ENCODE measurements at regions not wholly inside any gene's neighbourhood (a gene's known extent, or its start where the extent isn't known, plus 50 kb on each side); places are given as distances from the start of the nearest gene placed in this dataset.
"Not testable (repeated sequence)": the region's sequence is repeated elsewhere in the genome, so short reads cannot be mapped to it uniquely, and the experiment has no call there.

GRCh38 chr4:122997463-122998101 is 75.2 kb upstream of the NUDT6 start:
- H3K4me1 ChIP-seq (ENCODE audit: control insufficient read depth, insufficient read depth, low read length), result no peaks in the 10 kb centered on the region
- no peaks in the 10 kb centered on the region for H3K36me3 ChIP-seq (ENCODE audit: control insufficient read depth, insufficient read depth, low read length)
- no peaks in the 10 kb centered on the region for H3K27me3 ChIP-seq (ENCODE audit: control insufficient read depth, insufficient read depth, low read length)
- no peaks in the 10 kb centered on the region for H3K9me3 ChIP-seq (replicated peaks; ENCODE audit: control insufficient read depth, low read depth, low read length)
- DNase-seq, result no peak
- no CpG with 5 or more reads among the region's 2 CpGs for WGBS (ENCODE audit: insufficient coverage)
- no peak overlapping the region for H3K4me3 ChIP-seq (ENCODE audit: low read length)
- H3K27ac ChIP-seq (ENCODE audit: low read length), result no peak overlapping the region

GRCh38 chr4:123004079-123004478 is 81.7 kb upstream of the NUDT6 start:
- not testable (repeated sequence) for H3K27me3 ChIP-seq (ENCODE audit: control insufficient read depth, insufficient read depth, low read length)
- whole genome bisulfite sequencing (ENCODE audit: insufficient coverage), result 87% methylated on average over 11 of the region's 17 CpGs

GRCh38 chr4:123005126-123005525 is 82.7 kb upstream of the NUDT6 start:
- WGBS (ENCODE audit: insufficient coverage), result no CpG with 5 or more reads among the region's 3 CpGs
- not testable (repeated sequence) for DNase-seq; H3K4me3 ChIP-seq (ENCODE audit: low read length); H3K27me3 ChIP-seq (ENCODE audit: control insufficient read depth, insufficient read depth, low read length); H3K36me3 ChIP-seq (ENCODE audit: control insufficient read depth, insufficient read depth, low read length); H3K27ac ChIP-seq (ENCODE audit: low read length); H3K9me3 ChIP-seq (replicated peaks; ENCODE audit: control insufficient read depth, low read depth, low read length); H3K4me1 ChIP-seq (ENCODE audit: control insufficient read depth, insufficient read depth, low read length)

More at GRCh38 chr4:123004079-123004478, 81.7 kb upstream of the NUDT6 start:
- H3K27ac ChIP-seq (ENCODE audit: low read length); H3K4me3 ChIP-seq (ENCODE audit: low read length); H3K4me1 ChIP-seq (ENCODE audit: control insufficient read depth, insufficient read depth, low read length); DNase-seq; H3K36me3 ChIP-seq (ENCODE audit: control insufficient read depth, insufficient read depth, low read length); H3K9me3 ChIP-seq (replicated peaks; ENCODE audit: control insufficient read depth, low read depth, low read length): not testable (repeated sequence)

GRCh38 chr4:123007679-123008078 is 85.3 kb upstream of the NUDT6 start:
- Histone ChIP-seq H3K4me1 (ENCODE audit: control insufficient read depth, insufficient read depth, low read length) (no peaks in the 10 kb centered on the region), H3K27me3 (ENCODE audit: control insufficient read depth, insufficient read depth, low read length) (no peaks in the 10 kb centered on the region), H3K4me3 (ENCODE audit: low read length) (no peak overlapping the region), H3K9me3 (replicated peaks; ENCODE audit: control insufficient read depth, low read depth, low read length) (peaks cover 2% of the 10 kb centered on the region), H3K36me3 (ENCODE audit: control insufficient read depth, insufficient read depth, low read length) (no peaks in the 10 kb centered on the region), H3K27ac (ENCODE audit: low read length) (no peak overlapping the region)
- no peak for DNase-seq

- 88% methylated on average over 11 of the region's 12 CpGs for WGBS (ENCODE audit: insufficient coverage)
- H3K4me1 ChIP-seq (ENCODE audit: control insufficient read depth, insufficient read depth, low read length); H3K27ac ChIP-seq (ENCODE audit: low read length); H3K36me3 ChIP-seq (ENCODE audit: control insufficient read depth, insufficient read depth, low read length); H3K9me3 ChIP-seq (replicated peaks; ENCODE audit: control insufficient read depth, low read depth, low read length); H3K4me3 ChIP-seq (ENCODE audit: low read length); DNase-seq; H3K27me3 ChIP-seq (ENCODE audit: control insufficient read depth, insufficient read depth, low read length): not testable (repeated sequence)
Observed at GRCh38 chr4:123012416-123012815, 90.0 kb upstream of the NUDT6 start.

GRCh38 chr4:123014038-123014437 is 91.6 kb upstream of the NUDT6 start:
- H3K9me3 ChIP-seq (replicated peaks; ENCODE audit: control insufficient read depth, low read depth, low read length), result no peaks in the 10 kb centered on the region
- no peaks in the 10 kb centered on the region for H3K36me3 ChIP-seq (ENCODE audit: control insufficient read depth, insufficient read depth, low read length)
- no peak for DNase-seq
- no peaks in the 10 kb centered on the region for H3K4me1 ChIP-seq (ENCODE audit: control insufficient read depth, insufficient read depth, low read length)
- no peak overlapping the region for H3K27ac ChIP-seq (ENCODE audit: low read length)
- H3K27me3 ChIP-seq (ENCODE audit: control insufficient read depth, insufficient read depth, low read length), result no peaks in the 10 kb centered on the region
- no CpG with 5 or more reads among the region's 1 CpG for WGBS (ENCODE audit: insufficient coverage)
- H3K4me3 ChIP-seq (ENCODE audit: low read length), result no peak overlapping the region

GRCh38 chr4:123017078-123017477 is 94.7 kb upstream of the NUDT6 start:
- no peaks in the 10 kb centered on the region for H3K27me3 ChIP-seq (ENCODE audit: control insufficient read depth, insufficient read depth, low read length)
- H3K36me3 ChIP-seq (ENCODE audit: control insufficient read depth, insufficient read depth, low read length), result no peaks in the 10 kb centered on the region
- H3K4me1 ChIP-seq (ENCODE audit: control insufficient read depth, insufficient read depth, low read length), result no peaks in the 10 kb centered on the region
- H3K4me3 ChIP-seq (ENCODE audit: low read length), result no peak overlapping the region
- peak overlapping the region; percentile 53 for H3K27ac ChIP-seq (ENCODE audit: low read length)
- WGBS (ENCODE audit: insufficient coverage), result 100% methylated on average over 1 of the region's 8 CpGs
- no peak for DNase-seq
- H3K9me3 ChIP-seq (replicated peaks; ENCODE audit: control insufficient read depth, low read depth, low read length), result no peaks in the 10 kb centered on the region

GRCh38 chr4:123017636-123018395 is 95.4 kb upstream of the NUDT6 start:
- WGBS (ENCODE audit: insufficient coverage), result no CpG with 5 or more reads among the region's 3 CpGs
- Histone ChIP-seq H3K27me3 (ENCODE audit: control insufficient read depth, insufficient read depth, low read length) (no peaks in the 10 kb centered on the region), H3K36me3 (ENCODE audit: control insufficient read depth, insufficient read depth, low read length) (no peaks in the 10 kb centered on the region), H3K4me3 (ENCODE audit: low read length) (no peak overlapping the region), H3K4me1 (ENCODE audit: control insufficient read depth, insufficient read depth, low read length) (no peaks in the 10 kb centered on the region), H3K27ac (ENCODE audit: low read length) (peak overlapping the region; percentile 50), H3K9me3 (replicated peaks; ENCODE audit: control insufficient read depth, low read depth, low read length) (no peaks in the 10 kb centered on the region)
- DNase-seq, result peak; percentile 68

- peak overlapping the region; percentile 50 for H3K27ac ChIP-seq (ENCODE audit: low read length)
- WGBS (ENCODE audit: insufficient coverage), result 55% methylated on average over 3 of the region's 3 CpGs
- no peak overlapping the region for H3K4me3 ChIP-seq (ENCODE audit: low read length)
- H3K9me3 ChIP-seq (replicated peaks; ENCODE audit: control insufficient read depth, low read depth, low read length), result no peaks in the 10 kb centered on the region
- peak; percentile 40 for DNase-seq
- H3K4me1 ChIP-seq (ENCODE audit: control insufficient read depth, insufficient read depth, low read length), result no peaks in the 10 kb centered on the region
- H3K36me3 ChIP-seq (ENCODE audit: control insufficient read depth, insufficient read depth, low read length), result no peaks in the 10 kb centered on the region
- H3K27me3 ChIP-seq (ENCODE audit: control insufficient read depth, insufficient read depth, low read length), result no peaks in the 10 kb centered on the region
Observed at GRCh38 chr4:123018396-123018775, 96.0 kb upstream of the NUDT6 start.

GRCh38 chr4:123020285-123020684 is 97.9 kb upstream of the NUDT6 start:
- Histone ChIP-seq H3K4me1 (ENCODE audit: control insufficient read depth, insufficient read depth, low read length) (peaks cover 2% of the 10 kb centered on the region), H3K4me3 (ENCODE audit: low read length) (no peak overlapping the region), H3K27ac (ENCODE audit: low read length) (no peak overlapping the region), H3K27me3 (ENCODE audit: control insufficient read depth, insufficient read depth, low read length) (no peaks in the 10 kb centered on the region), H3K36me3 (ENCODE audit: control insufficient read depth, insufficient read depth, low read length) (no peaks in the 10 kb centered on the region), H3K9me3 (replicated peaks; ENCODE audit: control insufficient read depth, low read depth, low read length) (no peaks in the 10 kb centered on the region)
- WGBS (ENCODE audit: insufficient coverage), result 100% methylated on average over 5 of the region's 11 CpGs
- no peak for DNase-seq
